ENCODE measurements at regions not wholly inside any gene's neighbourhood (a gene's known extent, or its start where the extent isn't known, plus 50 kb on each side); places are given as distances from the start of the nearest gene placed in this dataset.

GRCh38 chr17:65290616-65291015 lies 153.4 kb downstream of the RGS9 start:
- no peak for TF ChIP-seq CTCF (IDR thresholded peaks at IDR 0.05 in 2 of 3, conservative IDR thresholded peaks at IDR 0.05 in 1 of 3; ENCODE audit: insufficient read depth in 2 of 3, low read depth in 1 of 3, low read length in 3 of 3)
- TF ChIP-seq HMG20A (CRISPR knock-in tag; conservative IDR thresholded peaks at IDR 0.05), result no peak
- no peak for TF ChIP-seq FOS (IDR thresholded peaks at IDR 0.05; ENCODE audit: extremely low read depth, insufficient read length)
- no peak for TF ChIP-seq MAX (CRISPR knock-in tag; IDR thresholded peaks at IDR 0.05)
- no peak for TF ChIP-seq EP300 (IDR thresholded peaks at IDR 0.05; ENCODE audit: low read length)
- TF ChIP-seq ZSCAN29 (IDR thresholded peaks at IDR 0.05), result no peak
- TF ChIP-seq ZEB2 (IDR thresholded peaks at IDR 0.05), result no peak
- no peak for TF ChIP-seq ARID3A (IDR thresholded peaks at IDR 0.05; ENCODE audit: borderline replicate concordance, low read depth, low read length)
- TF ChIP-seq ZBTB7A (IDR thresholded peaks at IDR 0.05; ENCODE audit: borderline replicate concordance, control insufficient read depth, low read depth, low read length), result no peak
- no peak for TF ChIP-seq GTF3C2 (IDR thresholded peaks at IDR 0.05; ENCODE audit: borderline replicate concordance, extremely low read depth, insufficient read length)
- TF ChIP-seq ELF1 (tag; IDR thresholded peaks at IDR 0.05), result no peak
